OCI-LY3 (cell line): ENCODE measurements at regions not wholly inside any gene's neighbourhood (a gene's known extent, or its start where the extent isn't known, plus 50 kb on each side); places are given as distances from the start of the nearest gene placed in this dataset.

Experiments used
- H2AFZ ChIP-seq: fragments of 200-600, 300-600 bp; shearing (Covaris generic); 2 replicates; pipeline ENCODE4 v1.6.0; 2014; ENCODE audit warnings: antibody characterized with exemption, low read depth, low read length
- H3K27ac ChIP-seq: fragments of 200-600, 300-600 bp; sonication (generic); 2 replicates; pipeline ENCODE4 v1.5.1; 2014; ENCODE audit warnings: mild to moderate bottlenecking, low read length, moderate library complexity, mixed read lengths
- H3K27me3 ChIP-seq: fragments of 200-600, 300-600 bp; sonication (generic); 2 replicates; pipeline ENCODE4 v1.6.1; 2014; ENCODE audit warnings: low read depth, low read length, mixed read lengths
- H3K36me3 ChIP-seq: fragments of 200-600, 300-600 bp; sonication (generic); replicated peaks from 2 replicates; pipeline ENCODE3; 2014; ENCODE audit warnings: low read depth, low read length, mixed read lengths
- H3K4me1 ChIP-seq: fragments of 300-600, 200-600 bp; sonication (generic); 2 replicates; pipeline ENCODE4 v1.6.1; 2014; ENCODE audit warnings: low read length, mixed read lengths
- H3K4me2 ChIP-seq: fragments of 200-600, 300-600 bp; sonication (generic); 2 replicates; pipeline ENCODE4 v1.6.1; 2014; ENCODE audit warnings: low read length, mixed read lengths
- H3K4me3 ChIP-seq: fragments of 300-600, 200-600 bp; sonication (generic); 2 replicates; pipeline ENCODE4 v1.5.1; 2014; ENCODE audit warnings: antibody characterized with exemption, mild to moderate bottlenecking, low read length, moderate library complexity
- H3K79me2 ChIP-seq: fragments of 300-600, 200-600 bp; shearing (Covaris generic); 2 replicates; pipeline ENCODE4 v1.6.1; 2014; ENCODE audit warnings: mild to moderate bottlenecking, low read length, mixed read lengths
- H3K9ac ChIP-seq: fragments of 300-600, 200-600 bp; shearing (Covaris generic); 2 replicates; pipeline ENCODE4 v1.6.0; 2014; ENCODE audit warnings: mild to moderate bottlenecking, low read length, moderate library complexity
- H3K9me3 ChIP-seq: fragments of 200-600, 300-600 bp; shearing (Covaris generic); 2 replicates; pipeline ENCODE4 v1.6.1; 2014; ENCODE audit warnings: low read length, mixed read lengths; ENCODE audit not compliant: insufficient read depth
- H4K20me1 ChIP-seq: fragments of 200-600, 300-600 bp; sonication (generic); 2 replicates; pipeline ENCODE4 v1.6.1; 2016; ENCODE audit warnings: low read length, mixed read lengths; ENCODE audit not compliant: insufficient read depth
- CTCF ChIP-seq: fragments of 200-600, 300-600 bp; sonication (generic); IDR thresholded peaks from 2 replicates; pipeline ENCODE4 v1.5.1; 2014; ENCODE audit warnings: antibody characterized with exemption, low read length, low read depth
- EZH2phosphoT487 ChIP-seq: fragments of 200-600 bp; shearing (Covaris generic); IDR thresholded peaks from 2 replicates; pipeline ENCODE4 v1.6.1; 2018; ENCODE audit warnings: antibody characterized with exemption, mixed run types, low read depth

- no peaks in the 10 kb centered on the region for H3K36me3 ChIP-seq
- H3K4me2 ChIP-seq, result no peak overlapping the region
- H3K9me3 ChIP-seq, result no peaks in the 10 kb centered on the region
- no peak overlapping the region for H3K9ac ChIP-seq
- H3K27me3 ChIP-seq, result peaks cover 8% of the 10 kb centered on the region
- no peaks in the 10 kb centered on the region for H3K79me2 ChIP-seq
- TF ChIP-seq EZH2phosphoT487, result no peak
- TF ChIP-seq CTCF, result no peak
- H4K20me1 ChIP-seq, result no peaks in the 10 kb centered on the region
- H3K4me1 ChIP-seq, result no peaks in the 10 kb centered on the region
- H2AFZ ChIP-seq, result no peak overlapping the region
- H3K27ac ChIP-seq, result no peak overlapping the region
- H3K4me3 ChIP-seq, result no peak overlapping the region
These were observed 168.5 kb upstream of the NSMCE3 start for GRCh38 chr15:29437888-29438702.

- H3K9ac ChIP-seq, result no peak overlapping the region
- no peak overlapping the region for H3K4me2 ChIP-seq
- peaks cover 8% of the 10 kb centered on the region for H3K27me3 ChIP-seq
- H4K20me1 ChIP-seq, result no peaks in the 10 kb centered on the region
- no peak for TF ChIP-seq EZH2phosphoT487
- no peak for TF ChIP-seq CTCF
- H2AFZ ChIP-seq, result no peak overlapping the region
- H3K79me2 ChIP-seq, result no peaks in the 10 kb centered on the region
- no peaks in the 10 kb centered on the region for H3K4me1 ChIP-seq
- H3K27ac ChIP-seq, result no peak overlapping the region
- no peaks in the 10 kb centered on the region for H3K9me3 ChIP-seq
- H3K36me3 ChIP-seq, result no peaks in the 10 kb centered on the region
- H3K4me3 ChIP-seq, result no peak overlapping the region
These were observed 166.2 kb upstream of the NSMCE3 start for GRCh38 chr15:29435811-29436210.

GRCh38 chr15:29434280-29434679 lies 164.7 kb upstream of the NSMCE3 start:
- TF ChIP-seq CTCF (no peak), EZH2phosphoT487 (no peak)
- no peaks in the 10 kb centered on the region for H3K36me3 ChIP-seq
- no peak overlapping the region for H3K4me3 ChIP-seq
- H3K4me1 ChIP-seq, result no peaks in the 10 kb centered on the region
- H2AFZ ChIP-seq, result no peak overlapping the region
- H3K4me2 ChIP-seq, result no peak overlapping the region
- no peaks in the 10 kb centered on the region for H4K20me1 ChIP-seq
- H3K79me2 ChIP-seq, result no peaks in the 10 kb centered on the region
- no peak overlapping the region for H3K9ac ChIP-seq
- H3K27me3 ChIP-seq, result peaks cover 8% of the 10 kb centered on the region
- no peaks in the 10 kb centered on the region for H3K9me3 ChIP-seq
- H3K27ac ChIP-seq, result no peak overlapping the region

- no peak for TF ChIP-seq CTCF
- TF ChIP-seq EZH2phosphoT487, result no peak
- Histone ChIP-seq H3K9ac (no peak overlapping the region), H3K9me3 (no peaks in the 10 kb centered on the region), H3K27ac (no peak overlapping the region), H3K4me1 (no peaks in the 10 kb centered on the region), H3K79me2 (no peaks in the 10 kb centered on the region), H4K20me1 (no peaks in the 10 kb centered on the region), H3K27me3 (peaks cover 8% of the 10 kb centered on the region), H3K36me3 (no peaks in the 10 kb centered on the region), H2AFZ (no peak overlapping the region), H3K4me3 (no peak overlapping the region), H3K4me2 (no peak overlapping the region)
These were observed 164.1 kb upstream of the NSMCE3 start for GRCh38 chr15:29433507-29434248.
